T1000 (cell line): ENCODE measurements at regions not wholly inside any gene's neighbourhood (a gene's known extent, or its start where the extent isn't known, plus 50 kb on each side); places are given as distances from the start of the nearest gene placed in this dataset.
"Not testable (repeated sequence)": the region's sequence is repeated elsewhere in the genome, so short reads cannot be mapped to it uniquely, and the experiment has no call there.

Experiments
- DNase-seq: peaks from one replicate; lab custom pipeline; 2025; ENCODE audit warnings: mixed read lengths; lab: John Stamatoyannopoulos, UW

DNA sequence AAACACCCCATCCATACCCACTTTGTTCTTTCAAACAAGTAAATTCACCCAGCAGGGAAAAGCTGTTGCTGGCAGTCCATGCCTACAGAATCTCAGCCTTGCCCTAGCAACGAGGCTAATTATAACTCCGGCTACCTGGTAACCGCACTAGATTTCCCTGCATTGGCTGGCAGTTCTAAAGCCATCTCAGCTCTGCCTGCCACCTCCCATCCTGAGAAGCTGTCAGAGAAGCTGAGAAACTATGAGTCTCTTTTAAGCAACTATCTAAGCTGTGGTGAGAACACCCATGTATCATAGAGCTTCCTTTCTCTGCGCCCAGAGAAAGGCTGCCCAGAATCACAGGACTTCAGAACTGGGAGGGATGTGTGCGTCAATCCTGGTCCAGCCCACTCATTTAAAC lies 126.5 kb upstream of the NBPF9 start:
- not testable (repeated sequence) for DNase-seq

DNA sequence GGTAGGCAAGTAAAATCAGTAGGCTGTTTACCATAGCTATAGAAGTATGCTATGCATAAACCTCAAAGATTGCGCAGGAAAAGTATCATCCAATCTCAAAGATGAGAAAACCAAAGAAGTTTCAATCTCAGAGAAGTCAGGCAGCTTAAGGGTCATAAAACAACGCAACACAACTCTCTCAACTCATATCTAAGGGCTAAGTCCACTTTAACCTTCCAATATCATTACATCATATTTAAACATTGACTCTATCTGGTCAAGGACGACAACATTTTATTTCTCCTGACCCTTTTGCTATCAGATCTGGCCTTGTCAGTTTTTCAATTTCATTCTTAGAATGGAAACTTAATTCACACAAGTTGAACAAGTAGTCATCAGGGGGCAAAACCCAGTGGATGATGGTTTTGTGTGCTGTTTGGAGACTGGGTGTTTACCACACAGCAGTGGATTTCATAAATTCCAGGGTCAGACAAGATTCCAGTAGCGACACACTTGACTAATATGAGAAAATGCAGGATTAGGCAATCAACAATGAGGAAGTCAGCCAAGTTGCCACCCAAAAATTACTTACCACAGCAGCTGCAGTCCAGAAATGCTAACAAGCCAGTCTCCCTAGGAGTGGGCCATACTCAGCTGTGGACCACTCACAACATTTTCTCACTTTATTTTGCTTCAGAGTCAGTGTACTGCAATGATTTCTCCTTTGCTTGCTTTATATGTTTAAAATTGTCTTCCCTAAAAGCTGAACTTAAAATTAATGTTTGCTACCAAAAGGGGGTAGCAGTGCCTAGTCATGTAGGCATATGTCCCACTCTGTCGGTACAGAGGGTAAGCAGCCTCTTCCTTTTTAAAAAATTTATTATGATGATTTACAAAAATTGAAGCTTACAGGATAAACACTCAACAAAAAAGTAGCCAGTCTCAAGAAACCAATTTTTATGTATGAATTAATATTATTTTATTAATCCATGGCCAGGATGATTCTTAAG lies 131.9 kb upstream of the NBPF9 start:
- DNase-seq = not testable (repeated sequence)

GRCh38 chr1:149237515-149237914 lies 134.2 kb upstream of the NBPF9 start:
- DNase-seq = not testable (repeated sequence)

DNA sequence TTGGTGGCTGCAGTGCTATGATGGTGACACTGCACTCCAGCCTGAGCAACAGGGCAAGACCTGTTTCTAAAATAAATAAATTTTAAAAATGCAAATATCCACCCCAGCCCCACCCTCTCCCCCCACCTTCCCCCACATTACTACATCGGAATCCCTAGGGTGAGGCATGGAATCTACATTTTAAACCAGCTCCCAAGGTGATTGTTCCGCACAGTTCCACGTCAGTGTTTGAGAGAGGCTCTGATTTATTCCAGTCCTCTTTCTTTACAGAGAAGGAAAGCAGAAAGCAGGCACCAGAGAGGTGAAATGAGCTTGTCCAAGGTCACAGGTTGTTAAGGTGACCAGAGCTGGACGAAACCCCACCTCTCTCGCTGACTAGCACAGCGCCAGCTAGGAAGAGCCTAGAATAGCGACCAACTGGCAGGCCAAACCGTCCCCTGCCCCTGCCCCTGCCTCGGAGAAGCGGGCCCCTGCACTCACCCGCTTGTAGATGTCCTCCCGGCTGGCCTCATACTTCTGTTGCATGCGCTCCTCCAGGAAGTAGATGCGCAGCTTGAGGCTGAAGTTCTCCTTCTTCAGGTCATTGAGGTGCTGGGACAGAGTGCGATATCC lies 136.7 kb upstream of the NBPF9 start:
- not testable (repeated sequence) for DNase-seq

DNA sequence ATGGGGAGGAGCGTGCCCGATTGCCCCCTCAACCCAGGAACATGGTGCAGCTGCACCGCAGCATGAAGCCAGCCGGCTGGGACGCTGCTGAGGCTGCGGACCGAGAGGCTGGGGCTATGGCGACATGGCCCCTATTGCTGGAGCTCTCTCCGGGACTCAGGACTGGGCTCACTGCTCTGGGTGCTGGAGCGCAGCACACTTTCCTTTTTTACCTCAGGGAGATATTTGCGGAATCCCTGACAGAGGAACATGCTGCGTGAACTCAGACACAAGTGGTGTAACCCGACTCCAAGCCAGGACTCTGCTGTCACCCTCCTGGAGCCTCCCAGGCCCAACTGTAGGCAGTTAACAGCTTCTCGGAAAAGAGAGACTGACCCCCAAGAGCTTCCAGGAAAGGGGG lies 137.2 kb upstream of the NBPF9 start:
- not testable (repeated sequence) for DNase-seq

DNA sequence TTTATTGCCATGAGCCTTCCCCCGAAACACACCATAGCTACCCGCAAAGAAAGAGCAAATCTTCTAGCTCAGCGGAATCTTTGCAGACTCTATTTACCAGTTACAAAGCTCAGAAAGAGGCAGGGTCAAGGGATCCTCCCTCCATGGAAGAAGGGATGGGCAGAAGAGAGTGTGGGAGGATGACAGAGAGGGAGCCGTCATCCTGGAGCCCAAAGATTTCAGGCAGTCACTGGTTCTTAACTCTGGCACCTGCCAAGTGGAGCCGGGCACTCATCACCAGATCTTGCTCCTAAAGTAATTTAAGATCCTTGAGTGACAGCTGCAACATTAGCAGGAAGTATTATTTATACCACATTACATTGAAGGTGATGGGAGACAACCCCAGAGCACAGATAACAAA lies 137.9 kb upstream of the NBPF9 start:
- DNase-seq = not testable (repeated sequence)

GRCh38 chr1:149243572-149243971 lies 140.2 kb upstream of the NBPF9 start:
- DNase-seq = not testable (repeated sequence)

GRCh38 chr1:149244621-149245020 lies 141.3 kb upstream of the NBPF9 start:
- not testable (repeated sequence) for DNase-seq

- not testable (repeated sequence) for DNase-seq
Measured at GRCh38 chr1:149246212-149246611, 142.9 kb upstream of the NBPF9 start.

GRCh38 chr1:149248610-149249009 lies 145.3 kb upstream of the NBPF9 start:
- not testable (repeated sequence) for DNase-seq

DNA sequence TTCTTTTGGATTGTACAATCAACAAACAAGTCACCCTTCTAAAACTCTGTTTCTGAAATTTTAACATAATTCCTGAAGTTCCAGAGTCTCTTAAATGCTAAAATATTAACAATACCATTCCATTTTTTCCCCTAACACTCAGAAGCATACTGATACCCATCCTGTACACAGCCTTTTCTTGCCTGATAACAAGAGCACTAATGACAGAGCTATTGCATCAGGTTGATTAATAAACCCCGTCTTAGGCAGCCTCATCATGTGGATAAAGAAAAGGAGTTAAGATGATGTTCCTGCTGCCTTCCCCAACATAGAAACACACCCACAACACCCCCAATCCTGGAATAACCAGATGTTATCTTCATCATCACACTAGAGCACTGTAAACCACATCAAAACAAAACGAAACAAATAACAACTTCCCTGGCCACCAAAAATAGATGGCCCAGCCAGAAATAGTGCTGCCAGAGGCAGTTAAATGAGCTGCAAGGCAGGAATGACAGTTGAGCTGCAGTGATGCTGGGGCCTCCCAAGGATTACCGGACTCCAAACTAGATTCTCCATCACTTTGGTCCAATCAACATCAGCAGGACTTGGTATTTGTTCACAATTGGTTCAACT lies 146.6 kb upstream of the NBPF9 start:
- DNase-seq = not testable (repeated sequence)

DNA sequence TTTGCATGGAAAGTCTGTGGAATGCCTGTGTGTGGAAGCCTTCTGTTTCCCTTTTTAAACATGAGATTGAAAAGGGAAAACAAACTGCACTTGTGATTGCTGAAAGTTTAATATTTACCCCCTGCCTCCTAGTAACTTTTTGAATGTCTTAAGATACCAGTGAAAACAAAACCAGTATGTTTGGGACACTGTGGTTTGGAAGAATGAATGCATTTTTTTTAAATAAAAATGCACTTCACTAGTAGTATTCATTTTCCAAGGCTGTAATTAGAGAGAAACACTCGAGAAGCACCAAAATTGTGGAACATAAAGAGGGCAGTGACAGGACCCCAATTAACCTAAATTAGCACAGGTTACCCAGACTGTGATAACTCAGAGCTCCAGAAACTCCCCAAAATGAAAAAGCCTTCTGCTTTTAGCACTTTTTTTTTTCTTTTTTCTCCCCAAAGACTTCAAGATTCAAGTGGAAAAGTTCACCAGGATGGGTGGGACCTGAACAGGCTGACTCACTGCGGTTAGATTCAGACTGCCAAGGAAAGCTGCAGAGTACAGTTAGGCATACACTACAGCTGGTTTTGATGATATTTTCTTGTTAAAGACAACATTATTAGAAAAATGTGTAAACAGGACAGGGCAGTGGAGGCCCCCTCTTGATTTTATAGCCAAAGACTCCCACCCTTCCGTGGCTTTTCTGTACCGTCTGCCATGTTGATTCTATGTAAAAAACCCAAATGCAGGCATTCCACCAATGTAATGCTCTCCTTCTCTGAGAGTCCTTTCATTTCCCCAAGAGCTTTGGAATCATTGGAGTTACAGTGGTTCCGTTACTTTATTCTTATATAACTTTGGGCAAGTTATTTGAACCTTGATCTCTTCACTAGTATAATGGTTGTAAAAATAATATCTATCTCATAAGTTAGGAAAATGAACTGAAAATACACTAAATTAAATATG lies 151.8 kb upstream of the NBPF9 start:
- not testable (repeated sequence) for DNase-seq

- DNase-seq = not testable (repeated sequence)
Measured at GRCh38 chr1:149260284-149260683, 156.9 kb upstream of the NBPF9 start.

DNA sequence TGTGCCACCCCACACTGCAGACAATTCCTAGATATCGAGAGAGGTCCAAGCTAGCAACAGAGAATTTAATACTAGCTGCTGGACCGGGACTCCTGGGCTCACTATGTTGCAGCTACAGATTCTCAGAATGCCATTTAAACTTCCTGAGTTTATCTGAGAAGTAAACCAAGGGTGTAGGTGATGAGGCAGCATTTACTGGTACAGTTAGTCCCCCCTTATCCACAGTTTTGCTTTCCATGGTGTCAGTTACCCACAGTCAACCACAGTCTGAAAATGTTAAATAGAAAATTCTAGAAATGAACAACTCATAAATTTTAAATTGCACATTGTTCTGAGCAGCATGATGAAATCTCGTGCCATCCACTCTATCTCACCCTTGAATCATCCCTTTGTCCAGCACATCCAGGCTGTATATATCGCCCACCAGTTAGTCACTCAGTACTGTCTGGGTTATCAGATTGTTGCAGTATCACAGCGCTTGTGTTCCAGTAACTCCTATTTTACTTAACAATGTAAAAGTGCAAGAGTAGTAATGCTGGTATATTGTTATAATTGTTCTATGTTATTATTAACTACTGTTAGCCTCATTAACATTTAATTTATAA lies 157.5 kb upstream of the NBPF9 start:
- not testable (repeated sequence) for DNase-seq

- DNase-seq = not testable (repeated sequence)
Measured at GRCh38 chr1:149267287-149267686, 163.9 kb upstream of the NBPF9 start.

DNA sequence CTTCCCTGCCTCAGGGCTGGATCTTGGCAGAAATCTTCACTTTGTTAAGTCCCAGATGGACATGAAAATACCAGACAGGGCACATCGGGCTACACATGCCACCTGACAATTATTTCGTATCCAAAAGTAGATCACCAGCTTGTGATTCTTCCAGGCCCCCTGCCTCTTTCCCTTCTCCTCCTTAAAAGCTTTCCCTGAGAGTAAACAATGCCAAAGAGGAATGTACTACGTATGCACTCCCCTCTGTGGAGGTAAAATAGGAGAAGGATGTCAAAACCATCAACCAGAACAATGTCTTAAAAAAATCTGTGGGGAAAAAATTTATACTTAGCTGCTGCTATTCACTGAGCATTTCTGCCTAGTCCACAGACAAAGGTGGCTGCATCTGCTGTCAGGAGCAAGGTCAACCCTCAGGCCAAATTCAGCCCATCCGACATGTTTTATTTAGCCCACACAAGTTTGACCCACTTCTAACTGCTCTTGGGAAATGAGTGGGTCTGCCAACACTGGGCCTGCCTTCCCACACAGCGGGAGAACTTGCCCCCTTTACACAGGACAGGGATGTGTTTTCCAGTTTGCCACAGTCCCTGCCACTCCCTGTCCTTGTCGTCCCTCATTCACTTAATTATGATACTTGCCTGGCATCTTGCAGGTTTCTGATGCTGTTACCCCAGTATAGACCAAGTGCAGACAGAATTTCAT lies 165.8 kb upstream of the NBPF9 start:
- DNase-seq = not testable (repeated sequence)

- DNase-seq = not testable (repeated sequence)
Measured at GRCh38 chr1:149269833-149270232, 166.5 kb upstream of the NBPF9 start.

DNA sequence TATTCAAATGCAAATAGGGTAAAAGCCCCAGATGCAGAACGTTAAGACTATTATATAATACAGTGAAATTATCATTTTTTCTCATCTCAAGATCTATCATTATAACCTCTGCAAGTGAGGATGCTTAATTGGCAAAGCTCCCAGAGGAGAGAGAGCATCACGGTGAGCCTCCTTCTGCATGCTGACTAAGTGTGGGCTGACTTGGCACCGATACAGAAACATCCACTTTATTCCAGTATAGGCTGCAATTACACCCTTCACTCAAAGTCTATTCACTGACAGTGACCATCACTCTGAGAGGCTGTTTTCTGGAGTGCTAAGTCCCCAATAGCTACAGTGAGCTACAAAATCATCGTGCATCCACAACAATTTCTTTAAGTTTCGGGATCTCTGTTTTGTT lies 171.1 kb upstream of the NBPF9 start:
- DNase-seq = not testable (repeated sequence)

DNA sequence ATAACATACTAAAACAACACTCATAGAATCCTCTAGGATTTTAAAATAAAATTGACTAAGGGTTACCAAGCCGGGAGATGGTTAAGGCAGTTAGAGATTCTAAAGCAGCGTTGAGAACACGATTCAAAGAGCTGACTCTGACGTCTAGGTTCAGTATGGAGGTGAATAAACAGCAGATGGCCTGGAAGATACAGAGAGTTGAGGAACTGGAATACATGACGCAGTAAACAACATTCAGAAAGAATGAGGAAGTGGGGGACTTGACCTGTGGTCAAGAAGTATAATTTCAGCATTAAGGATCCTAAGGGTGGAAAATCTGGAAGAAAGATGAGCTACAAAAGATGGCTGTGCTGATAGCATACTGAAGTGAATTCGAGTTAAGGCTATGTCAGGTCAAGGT lies 172.5 kb upstream of the NBPF9 start:
- not testable (repeated sequence) for DNase-seq

DNA sequence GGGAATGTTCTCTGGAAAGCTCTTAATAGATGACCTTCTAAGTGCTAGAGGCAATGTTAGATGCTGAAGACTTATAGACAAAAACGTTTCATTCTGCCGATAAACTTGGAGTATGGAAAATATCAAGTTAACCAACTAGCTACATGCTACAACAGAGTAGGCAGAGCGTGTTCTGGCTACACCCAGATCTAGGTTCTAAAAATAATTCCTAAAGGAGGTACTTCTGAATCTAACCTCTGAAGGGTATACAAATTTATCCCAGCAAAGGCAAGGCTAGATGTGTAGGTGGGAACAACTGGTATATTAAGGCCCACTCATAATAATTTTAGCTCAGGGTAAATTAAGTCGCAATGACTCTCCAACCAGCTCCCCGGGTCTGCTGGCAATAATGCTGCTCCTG lies 173.1 kb upstream of the NBPF9 start:
- DNase-seq = not testable (repeated sequence)
